Sigmoid colon (tissue), 4 donors: ENCODE measurements at regions not wholly inside any gene's neighbourhood (a gene's known extent, or its start where the extent isn't known, plus 50 kb on each side); places are given as distances from the start of the nearest gene placed in this dataset.

ENCODE experiments used
- CTCF ChIP-seq, 4 experiments: fragments of 450-650 bp in 3 of 4; fragments of 200-600 bp in 1 of 4; IDR thresholded peaks; one replicate each; pipeline ENCODE4 v1.5.1; 2016 to 2019; ENCODE audit warnings: antibody characterized with exemption in 4 of 4, mild to moderate bottlenecking in 3 of 4, moderate library complexity in 2 of 4
- EP300 ChIP-seq, 4 donors: sonication (generic); formaldehyde crosslinking; IDR thresholded peaks; one replicate each; pipeline ENCODE4 v1.6.1; 2017; ENCODE audit warnings: antibody characterized with exemption in 4 of 4
- POLR2A ChIP-seq, 2 donors: fragments of 450-650 bp; IDR thresholded peaks; one replicate each; pipeline ENCODE4 v1.6.1; 2016; ENCODE audit warnings: antibody characterized with exemption in 2 of 2, mild to moderate bottlenecking in 2 of 2, moderate library complexity in 2 of 2
- POLR2AphosphoS5 ChIP-seq, 4 donors: sonication (generic); formaldehyde crosslinking; IDR thresholded peaks; one replicate each; pipeline ENCODE4 v1.6.1; 2017; ENCODE audit warnings: antibody characterized with exemption in 4 of 4

- no peak for TF ChIP-seq POLR2A (IDR thresholded peaks at IDR 0.05)
- TF ChIP-seq EP300 (IDR thresholded peaks at IDR 0.05), result no peak
- no peak for TF ChIP-seq CTCF (IDR thresholded peaks at IDR 0.05)
- no peak for TF ChIP-seq POLR2AphosphoS5 (IDR thresholded peaks at IDR 0.05)
Measured at GRCh38 chr7:108627476-108628051, 57.9 kb downstream of the DNAJB9 start.
